GM23338 (cell line): ENCODE measurements at regions not wholly inside any gene's neighbourhood (a gene's known extent, or its start where the extent isn't known, plus 50 kb on each side); places are given as distances from the start of the nearest gene placed in this dataset.

Source experiments
- ATAC-seq: fragments of 200-7000 bp; cut with Tn5 transposase; 3 replicates; pipeline ENCODE4 v1.9.1; 2020
- DNase-seq: peaks from one replicate; pipeline ENCODE4 v3.0.0-alpha.2; 2015; ENCODE audit warnings: low spot score
- H2AFZ ChIP-seq: fragments of 200-600 bp; sonication (generic); 2 replicates; pipeline ENCODE4 v1.8.0; 2016; ENCODE audit warnings: antibody characterized with exemption, mild to moderate bottlenecking, moderate library complexity
- H3F3A ChIP-seq: fragments of 200-600 bp; sonication (generic); replicated peaks from 2 replicates; pipeline ENCODE4 v1.8.0; 2017; ENCODE audit warnings: antibody characterized with exemption, mixed run types, low read depth
- H3K27ac ChIP-seq: fragments of 200-600 bp; sonication (generic); 2 replicates; pipeline ENCODE4 v1.6.1; 2016; ENCODE audit warnings: low read depth
- H3K27me3 ChIP-seq: fragments of 200-600 bp; sonication (generic); 2 replicates; pipeline ENCODE4 v1.8.0; 2016; ENCODE audit warnings: mild to moderate bottlenecking, mixed run types, moderate library complexity; ENCODE audit not compliant: insufficient read depth
- H3K36me3 ChIP-seq: fragments of 200-600 bp; sonication (generic); 2 replicates; pipeline ENCODE4 v1.8.0; 2016; ENCODE audit warnings: mild to moderate bottlenecking; ENCODE audit not compliant: insufficient read depth
- H3K4me1 ChIP-seq: fragments of 200-600 bp; sonication (generic); 2 replicates; pipeline ENCODE4 v1.8.0; 2016; ENCODE audit warnings: mild to moderate bottlenecking, moderate library complexity; ENCODE audit not compliant: insufficient read depth
- H3K4me2 ChIP-seq: fragments of 200-600 bp; sonication (generic); 2 replicates; pipeline ENCODE4 v1.7.1; 2017; ENCODE audit warnings: mixed run types
- H3K4me3 ChIP-seq: fragments of 200-600 bp; sonication (generic); 2 replicates; pipeline ENCODE4 v1.6.1; 2016; ENCODE audit warnings: mixed run types
- H3K79me2 ChIP-seq: fragments of 200-600 bp; sonication (generic); replicated peaks from 2 replicates; pipeline ENCODE4 v1.8.0; 2017; ENCODE audit warnings: mild to moderate bottlenecking; ENCODE audit not compliant: insufficient read depth
- H3K9me2 ChIP-seq: fragments of 200-600 bp; sonication (generic); 2 replicates; pipeline ENCODE4 v1.8.0; 2017; ENCODE audit not compliant: insufficient read depth
- H4K20me1 ChIP-seq: fragments of 200-600 bp; sonication (generic); replicated peaks from 2 replicates; pipeline ENCODE4 v1.8.0; 2017; ENCODE audit warnings: mild to moderate bottlenecking; ENCODE audit not compliant: insufficient read depth
- H3K27ac Mint-ChIP-seq: 2 replicates; pipeline ENCODE4 v1.8.0; 2020; ENCODE audit warnings: inconsistent platforms, mild to moderate bottlenecking, moderate library complexity, mixed read lengths
- H3K27me3 Mint-ChIP-seq: 3 replicates; pipeline ENCODE4 v1.8.0; 2022; ENCODE audit warnings: low read depth, mild to moderate bottlenecking, moderate library complexity, mixed read lengths, inconsistent platforms; ENCODE audit not compliant: insufficient read depth, poor library complexity
- H3K36me3 Mint-ChIP-seq: 3 replicates; pipeline ENCODE4 v1.8.0; 2021; ENCODE audit warnings: low read depth, mild to moderate bottlenecking, inconsistent platforms, moderate library complexity, mixed read lengths
- H3K4me1 Mint-ChIP-seq: 3 replicates; pipeline ENCODE4 v1.8.0; 2020; ENCODE audit warnings: mild to moderate bottlenecking, inconsistent platforms, mixed read lengths
- H3K4me3 Mint-ChIP-seq: 3 replicates; pipeline ENCODE4 v1.8.0; 2021; ENCODE audit warnings: moderate library complexity, mild to moderate bottlenecking, inconsistent platforms, mixed read lengths
- H3K9me3 Mint-ChIP-seq: 3 replicates; pipeline ENCODE4 v1.8.0; 2020; ENCODE audit warnings: moderate library complexity, mild to moderate bottlenecking, inconsistent platforms, mixed read lengths
- EZH2phosphoT487 ChIP-seq: fragments of 200-600 bp; sonication (generic); IDR thresholded peaks from one replicate; pipeline ENCODE4 v1.8.1; 2018; ENCODE audit warnings: antibody characterized with exemption; ENCODE audit not compliant: unreplicated experiment
- JUNB ChIP-seq: IDR thresholded peaks from one replicate; pipeline ENCODE4 v1.6.1; 2016; ENCODE audit warnings: antibody characterized with exemption; ENCODE audit not compliant: unreplicated experiment
- NANOG ChIP-seq: IDR thresholded peaks from 2 replicates; pipeline ENCODE4 v1.6.1; 2016; ENCODE audit warnings: antibody characterized with exemption, borderline replicate concordance
- STAT1 ChIP-seq: IDR thresholded peaks from one replicate; pipeline ENCODE4 v1.6.1; 2016; ENCODE audit warnings: antibody characterized with exemption; ENCODE audit not compliant: unreplicated experiment
- ZNF331 ChIP-seq: fragments of 250-450 bp; sonication (Bioruptor Pico); IDR thresholded peaks from 2 replicates; pipeline ENCODE4 v1.5.0; 2020; ENCODE audit warnings: low read depth, mild to moderate bottlenecking, moderate library complexity
- TF ChIP-seq, protein P1 (sequence below): IDR thresholded peaks from 2 replicates; pipeline ENCODE4 v1.6.1; 2016; ENCODE audit warnings: antibody characterized with exemption
- TF ChIP-seq, protein P2 (sequence below): fragments of 250-450 bp; sonication (Bioruptor Pico); IDR thresholded peaks from 2 replicates; pipeline ENCODE4 v1.5.0; 2020; ENCODE audit warnings: mild to moderate bottlenecking, moderate library complexity

DNA sequence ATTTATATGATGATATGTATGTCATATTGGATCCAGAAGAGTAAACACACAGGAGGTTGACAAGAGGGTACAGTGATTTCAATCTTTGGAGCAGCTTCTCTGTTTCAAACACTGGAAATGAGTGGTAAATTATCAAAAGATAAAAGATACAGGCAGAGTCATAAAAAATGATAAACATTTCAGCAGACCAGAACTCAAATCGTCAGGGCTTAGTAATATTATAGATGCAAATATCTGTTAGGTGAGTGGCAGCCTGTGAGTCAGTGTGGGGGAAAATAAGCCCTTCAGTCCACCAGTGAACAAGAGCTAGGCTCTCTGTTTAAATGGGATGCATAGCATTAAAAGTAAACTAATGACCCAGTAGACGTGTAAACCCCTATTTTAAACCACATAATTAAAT is 1378.1 kb downstream of the EFNA5 start:
- no peaks in the 10 kb centered on the region for H3K27me3 ChIP-seq
- no peaks in the 10 kb centered on the region for H3K36me3 Mint-ChIP-seq
- ATAC-seq: no peak
- no peak overlapping the region for H3K4me2 ChIP-seq
- peaks cover 4% of the 10 kb centered on the region for H3K27me3 Mint-ChIP-seq
- no peak overlapping the region for H3K4me3 ChIP-seq
- no peak for DNase-seq
- H3K9me3 Mint-ChIP-seq: no peaks in the 10 kb centered on the region
- H3K4me1 Mint-ChIP-seq: peaks cover 13% of the 10 kb centered on the region
- H2AFZ ChIP-seq: no peak overlapping the region
- no peak overlapping the region for H3K4me3 Mint-ChIP-seq
- no peaks in the 10 kb centered on the region for H3F3A ChIP-seq
- no peak overlapping the region for H3K27ac ChIP-seq
- no peaks in the 10 kb centered on the region for H3K36me3 ChIP-seq
- no peak for TF ChIP-seq NANOG
- TF ChIP-seq, protein P1, sequence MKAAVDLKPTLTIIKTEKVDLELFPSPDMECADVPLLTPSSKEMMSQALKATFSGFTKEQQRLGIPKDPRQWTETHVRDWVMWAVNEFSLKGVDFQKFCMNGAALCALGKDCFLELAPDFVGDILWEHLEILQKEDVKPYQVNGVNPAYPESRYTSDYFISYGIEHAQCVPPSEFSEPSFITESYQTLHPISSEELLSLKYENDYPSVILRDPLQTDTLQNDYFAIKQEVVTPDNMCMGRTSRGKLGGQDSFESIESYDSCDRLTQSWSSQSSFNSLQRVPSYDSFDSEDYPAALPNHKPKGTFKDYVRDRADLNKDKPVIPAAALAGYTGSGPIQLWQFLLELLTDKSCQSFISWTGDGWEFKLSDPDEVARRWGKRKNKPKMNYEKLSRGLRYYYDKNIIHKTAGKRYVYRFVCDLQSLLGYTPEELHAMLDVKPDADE: no peak
- no peaks in the 10 kb centered on the region for H3K79me2 ChIP-seq
- peaks cover 4% of the 10 kb centered on the region; the same call in 1 of the 2 replicates for H3K9me2 ChIP-seq
- H3K4me1 ChIP-seq: no peaks in the 10 kb centered on the region
- no peaks in the 10 kb centered on the region for H4K20me1 ChIP-seq
- H3K27ac Mint-ChIP-seq: no peak overlapping the region

DNA sequence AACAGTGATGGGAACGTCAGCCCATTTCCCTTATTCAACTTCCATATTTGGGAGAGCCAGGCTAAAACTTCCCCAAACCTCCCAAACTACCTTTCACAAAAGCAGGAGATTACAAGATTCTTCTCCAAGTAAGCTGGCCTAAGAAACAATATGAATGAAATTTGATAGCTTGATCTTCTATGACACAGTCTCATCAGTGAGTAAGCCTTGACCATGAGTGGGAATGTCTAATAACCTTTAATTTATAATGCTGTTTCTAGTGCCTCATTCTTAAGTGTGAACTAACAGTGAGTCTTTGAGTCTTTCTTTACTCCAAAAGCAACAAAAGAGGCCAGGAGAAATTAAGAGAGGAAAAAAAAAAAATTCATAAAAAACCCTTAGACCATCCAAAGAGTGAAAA is 1379.9 kb downstream of the EFNA5 start:
- no peaks in the 10 kb centered on the region for H3F3A ChIP-seq
- Mint-ChIP-seq H3K27me3 (peaks cover 4% of the 10 kb centered on the region), H3K4me1 (peaks cover 13% of the 10 kb centered on the region), H3K9me3 (no peaks in the 10 kb centered on the region), H3K27ac (no peak overlapping the region), H3K36me3 (no peaks in the 10 kb centered on the region), H3K4me3 (no peak overlapping the region)
- H3K79me2 ChIP-seq: no peaks in the 10 kb centered on the region
- peak overlapping the region; percentile 84; the same call in 1 of the 2 replicates for H2AFZ ChIP-seq
- no peak overlapping the region for H3K4me3 ChIP-seq
- peaks cover 4% of the 10 kb centered on the region; the same call in 1 of the 2 replicates for H3K9me2 ChIP-seq
- H3K27me3 ChIP-seq: no peaks in the 10 kb centered on the region
- no peaks in the 10 kb centered on the region for H3K36me3 ChIP-seq
- H3K4me1 ChIP-seq: no peaks in the 10 kb centered on the region
- DNase-seq: no peak
- no peak overlapping the region for H3K4me2 ChIP-seq
- no peak overlapping the region for H3K27ac ChIP-seq
- no peak for TF ChIP-seq ZNF331 (CRISPR knock-in tag)
- TF ChIP-seq, protein P2, sequence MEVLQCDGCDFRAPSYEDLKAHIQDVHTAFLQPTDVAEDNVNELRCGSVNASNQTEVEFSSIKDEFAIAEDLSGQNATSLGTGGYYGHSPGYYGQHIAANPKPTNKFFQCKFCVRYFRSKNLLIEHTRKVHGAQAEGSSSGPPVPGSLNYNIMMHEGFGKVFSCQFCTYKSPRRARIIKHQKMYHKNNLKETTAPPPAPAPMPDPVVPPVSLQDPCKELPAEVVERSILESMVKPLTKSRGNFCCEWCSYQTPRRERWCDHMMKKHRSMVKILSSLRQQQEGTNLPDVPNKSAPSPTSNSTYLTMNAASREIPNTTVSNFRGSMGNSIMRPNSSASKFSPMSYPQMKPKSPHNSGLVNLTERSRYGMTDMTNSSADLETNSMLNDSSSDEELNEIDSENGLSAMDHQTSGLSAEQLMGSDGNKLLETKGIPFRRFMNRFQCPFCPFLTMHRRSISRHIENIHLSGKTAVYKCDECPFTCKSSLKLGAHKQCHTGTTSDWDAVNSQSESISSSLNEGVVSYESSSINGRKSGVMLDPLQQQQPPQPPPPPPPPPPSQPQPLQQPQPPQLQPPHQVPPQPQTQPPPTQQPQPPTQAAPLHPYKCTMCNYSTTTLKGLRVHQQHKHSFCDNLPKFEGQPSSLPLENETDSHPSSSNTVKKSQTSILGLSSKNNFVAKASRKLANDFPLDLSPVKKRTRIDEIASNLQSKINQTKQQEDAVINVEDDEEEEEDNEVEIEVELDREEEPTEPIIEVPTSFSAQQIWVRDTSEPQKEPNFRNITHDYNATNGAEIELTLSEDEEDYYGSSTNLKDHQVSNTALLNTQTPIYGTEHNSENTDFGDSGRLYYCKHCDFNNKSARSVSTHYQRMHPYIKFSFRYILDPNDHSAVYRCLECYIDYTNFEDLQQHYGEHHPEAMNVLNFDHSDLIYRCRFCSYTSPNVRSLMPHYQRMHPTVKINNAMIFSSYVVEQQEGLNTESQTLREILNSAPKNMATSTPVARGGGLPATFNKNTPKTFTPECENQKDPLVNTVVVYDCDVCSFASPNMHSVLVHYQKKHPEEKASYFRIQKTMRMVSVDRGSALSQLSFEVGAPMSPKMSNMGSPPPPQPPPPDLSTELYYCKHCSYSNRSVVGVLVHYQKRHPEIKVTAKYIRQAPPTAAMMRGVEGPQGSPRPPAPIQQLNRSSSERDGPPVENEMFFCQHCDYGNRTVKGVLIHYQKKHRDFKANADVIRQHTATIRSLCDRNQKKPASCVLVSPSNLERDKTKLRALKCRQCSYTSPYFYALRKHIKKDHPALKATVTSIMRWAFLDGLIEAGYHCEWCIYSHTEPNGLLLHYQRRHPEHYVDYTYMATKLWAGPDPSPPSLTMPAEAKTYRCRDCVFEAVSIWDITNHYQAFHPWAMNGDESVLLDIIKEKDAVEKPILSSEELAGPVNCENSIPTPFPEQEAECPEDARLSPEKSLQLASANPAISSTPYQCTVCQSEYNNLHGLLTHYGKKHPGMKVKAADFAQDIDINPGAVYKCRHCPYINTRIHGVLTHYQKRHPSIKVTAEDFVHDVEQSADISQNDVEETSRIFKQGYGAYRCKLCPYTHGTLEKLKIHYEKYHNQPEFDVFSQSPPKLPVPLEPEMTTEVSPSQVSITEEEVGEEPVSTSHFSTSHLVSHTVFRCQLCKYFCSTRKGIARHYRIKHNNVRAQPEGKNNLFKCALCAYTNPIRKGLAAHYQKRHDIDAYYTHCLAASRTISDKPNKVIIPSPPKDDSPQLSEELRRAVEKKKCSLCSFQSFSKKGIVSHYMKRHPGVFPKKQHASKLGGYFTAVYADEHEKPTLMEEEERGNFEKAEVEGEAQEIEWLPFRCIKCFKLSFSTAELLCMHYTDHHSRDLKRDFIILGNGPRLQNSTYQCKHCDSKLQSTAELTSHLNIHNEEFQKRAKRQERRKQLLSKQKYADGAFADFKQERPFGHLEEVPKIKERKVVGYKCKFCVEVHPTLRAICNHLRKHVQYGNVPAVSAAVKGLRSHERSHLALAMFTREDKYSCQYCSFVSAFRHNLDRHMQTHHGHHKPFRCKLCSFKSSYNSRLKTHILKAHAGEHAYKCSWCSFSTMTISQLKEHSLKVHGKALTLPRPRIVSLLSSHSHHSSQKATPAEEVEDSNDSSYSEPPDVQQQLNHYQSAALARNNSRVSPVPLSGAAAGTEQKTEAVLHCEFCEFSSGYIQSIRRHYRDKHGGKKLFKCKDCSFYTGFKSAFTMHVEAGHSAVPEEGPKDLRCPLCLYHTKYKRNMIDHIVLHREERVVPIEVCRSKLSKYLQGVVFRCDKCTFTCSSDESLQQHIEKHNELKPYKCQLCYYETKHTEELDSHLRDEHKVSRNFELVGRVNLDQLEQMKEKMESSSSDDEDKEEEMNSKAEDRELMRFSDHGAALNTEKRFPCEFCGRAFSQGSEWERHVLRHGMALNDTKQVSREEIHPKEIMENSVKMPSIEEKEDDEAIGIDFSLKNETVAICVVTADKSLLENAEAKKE (CRISPR knock-in tag): no peak
- no peak for TF ChIP-seq JUNB
- no peak for TF ChIP-seq EZH2phosphoT487
- TF ChIP-seq STAT1: no peak
- ATAC-seq: no peak
- no peaks in the 10 kb centered on the region for H4K20me1 ChIP-seq
